ENCODE measurements at regions not wholly inside any gene's neighbourhood (a gene's known extent, or its start where the extent isn't known, plus 50 kb on each side); places are given as distances from the start of the nearest gene placed in this dataset.
"Not testable (repeated sequence)": the region's sequence is repeated elsewhere in the genome, so short reads cannot be mapped to it uniquely, and the experiment has no call there.

- no peak for DNase-seq
These were observed 74.7 kb upstream of the TBL1X start for GRCh38 chrX:9390121-9390520.

DNA sequence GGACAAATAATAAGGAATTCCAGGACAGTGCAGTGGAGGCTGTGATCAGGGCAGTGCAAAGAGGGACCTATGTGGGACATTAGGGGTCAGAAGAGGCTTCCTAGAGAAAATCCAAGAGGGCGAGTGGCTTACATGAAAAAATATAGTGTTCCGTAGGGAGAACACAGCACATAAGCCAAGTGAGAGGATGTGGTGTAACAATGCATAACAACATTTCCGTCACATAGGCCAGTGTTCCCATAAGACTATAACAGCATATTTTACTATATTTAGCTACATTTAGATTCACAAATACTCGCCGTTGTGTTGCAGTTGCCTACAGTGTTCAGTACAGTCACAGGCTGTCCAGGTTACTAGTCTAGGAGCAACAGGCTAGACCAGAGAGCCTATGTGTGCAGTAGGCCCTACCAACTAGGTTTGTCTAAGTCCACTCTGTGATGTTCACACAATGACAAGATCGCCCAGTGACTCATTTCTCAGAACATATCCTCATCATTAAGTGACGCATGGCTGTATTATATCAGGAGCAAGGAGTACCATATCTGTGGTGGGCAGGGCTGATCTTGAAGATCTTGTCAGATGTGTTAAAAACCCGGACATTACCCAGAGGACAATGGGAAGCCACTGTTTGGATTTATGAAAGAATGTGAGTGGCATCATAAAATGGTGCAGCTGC is 74.0 kb upstream of the TBL1X start:
- no peak for DNase-seq

GRCh38 chrX:9392445-9392844 is 72.4 kb upstream of the TBL1X start:
- no peak for DNase-seq

DNA sequence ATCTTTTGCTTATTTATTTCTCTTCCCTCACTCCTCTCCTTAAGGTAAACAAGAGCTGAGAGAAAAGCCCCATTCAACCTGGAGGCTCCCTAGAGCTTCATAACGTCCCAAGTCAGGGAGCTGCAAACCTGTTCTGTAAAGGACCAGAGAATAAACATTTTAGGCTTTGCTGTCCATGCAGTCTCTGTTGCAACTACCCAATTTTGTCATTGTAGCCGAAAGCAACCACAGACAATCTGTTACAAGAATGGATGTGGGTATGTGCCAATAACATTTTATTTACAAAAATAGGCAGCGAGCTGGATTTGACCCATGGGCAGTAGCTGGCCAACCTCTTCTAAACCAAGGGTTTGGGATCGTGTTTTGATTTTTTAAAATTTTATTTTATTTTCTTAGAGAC is 71.3 kb upstream of the TBL1X start:
- DNase-seq: no peak

DNA sequence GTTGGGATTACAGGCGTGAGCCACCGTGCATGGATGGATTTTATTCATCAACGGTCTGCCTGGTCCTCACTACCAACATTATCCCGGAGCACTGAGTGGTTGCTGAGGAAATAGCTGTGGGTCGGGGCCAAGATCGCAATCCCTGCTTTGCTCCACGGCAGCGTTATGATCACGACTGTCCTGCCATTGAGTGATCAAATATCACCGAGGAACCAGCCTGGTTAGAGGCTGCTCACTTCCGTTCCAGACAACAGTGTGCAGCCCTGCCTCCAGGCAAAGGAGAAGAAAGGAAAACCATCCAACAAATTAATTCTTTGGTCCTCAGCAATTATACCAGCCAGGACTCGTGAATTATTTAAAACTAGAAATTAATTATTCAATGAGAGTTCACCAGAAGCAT is 70.6 kb upstream of the TBL1X start:
- DNase-seq: no peak

- DNase-seq: no peak
These were observed 67.9 kb upstream of the TBL1X start for GRCh38 chrX:9396930-9397329.

DNA sequence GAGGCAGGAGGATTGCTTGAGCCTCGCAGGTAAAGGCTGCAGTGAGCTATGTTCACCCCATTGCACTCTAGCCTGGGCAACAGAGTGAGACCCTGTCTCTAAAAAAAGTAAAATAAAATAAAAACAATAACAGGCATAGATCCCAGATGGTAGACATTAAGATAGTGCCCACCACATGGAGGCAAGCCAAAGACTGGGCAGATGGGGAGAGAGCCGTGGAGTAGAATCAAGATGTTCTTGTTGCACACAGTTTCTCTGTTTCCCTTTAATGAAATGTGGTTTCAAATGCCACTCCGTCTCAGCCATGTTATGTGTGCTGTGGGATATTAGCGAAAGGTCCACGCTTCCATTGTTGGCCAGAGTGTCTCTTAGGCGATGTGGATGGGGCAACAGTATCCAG is 63.8 kb upstream of the TBL1X start:
- DNase-seq: no peak

DNA sequence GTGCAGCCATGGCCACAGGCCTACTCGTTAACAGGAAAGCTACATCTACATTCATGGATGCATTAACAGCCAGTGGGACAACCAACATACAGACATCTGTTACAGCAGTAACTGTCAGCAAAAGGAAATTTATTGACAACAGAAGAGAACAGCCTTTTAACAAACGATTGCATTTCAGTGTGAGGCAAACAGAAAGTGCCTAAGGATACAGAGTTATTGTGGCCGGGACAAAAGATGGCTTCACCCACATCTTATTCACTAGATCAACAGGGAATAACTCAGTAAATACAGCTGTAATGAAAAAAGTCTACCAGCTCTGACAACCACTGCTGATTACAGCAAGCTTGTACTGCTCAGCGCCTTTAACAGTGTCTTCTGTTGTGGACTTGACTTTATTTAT is 61.5 kb upstream of the TBL1X start:
- DNase-seq: no peak

GRCh38 chrX:9405635-9406034 is 59.2 kb upstream of the TBL1X start:
- DNase-seq: not testable (repeated sequence)

GRCh38 chrX:9410889-9411288 is 54.0 kb upstream of the TBL1X start:
- DNase-seq: not testable (repeated sequence)

DNA sequence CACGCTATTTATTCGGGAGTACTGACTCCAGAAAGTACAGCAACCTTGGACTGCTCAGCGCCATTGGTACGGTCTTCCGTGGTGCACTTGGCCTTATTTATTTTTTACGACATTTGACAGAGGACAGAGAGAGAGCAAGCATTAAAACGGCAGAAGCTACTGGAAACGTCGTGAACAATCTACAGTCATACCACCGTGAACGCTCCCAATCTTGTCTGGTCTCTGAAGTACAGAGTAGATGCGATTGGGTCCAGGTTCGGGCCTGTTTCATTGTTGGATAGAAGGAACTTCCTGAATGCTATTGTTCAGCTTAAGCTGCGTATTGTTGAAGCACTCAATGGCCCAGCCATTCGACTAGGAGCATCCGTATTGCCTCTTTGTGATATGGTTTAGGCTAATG is 53.2 kb upstream of the TBL1X start:
- not testable (repeated sequence) for DNase-seq

- no peak for DNase-seq
These were observed 50.4 kb upstream of the TBL1X start for GRCh38 chrX:9414416-9414815.
